ENCODE measurements at regions not wholly inside any gene's neighbourhood (a gene's known extent, or its start where the extent isn't known, plus 50 kb on each side); places are given as distances from the start of the nearest gene placed in this dataset.

- Histone ChIP-seq H4K20me1 (ENCODE audit: insufficient read depth, low read length) (no peaks in the 10 kb centered on the region), H2AFZ (ENCODE audit: low read length) (no peak overlapping the region), H3K4me3 (ENCODE audit: low read depth, low read length, poor library complexity, severe bottlenecking) (no peak overlapping the region), H3K9me3 (ENCODE audit: low read length) (no peaks in the 10 kb centered on the region), H3K36me3 (ENCODE audit: insufficient read depth, low read length) (no peaks in the 10 kb centered on the region), H3K9me2 (ENCODE audit: insufficient read depth, low read length) (no peaks in the 10 kb centered on the region), H3K4me2 (ENCODE audit: low read length) (no peak overlapping the region), H3K27ac (ENCODE audit: low read depth, low read length, poor library complexity, severe bottlenecking) (no peak overlapping the region), H3K4me1 (ENCODE audit: insufficient read depth, low read length, poor library complexity, severe bottlenecking) (no peaks in the 10 kb centered on the region), H3K79me2 (ENCODE audit: insufficient read depth, low read depth, low read length) (no peaks in the 10 kb centered on the region)
- no peak for TF ChIP-seq EZH2phosphoT487 (IDR thresholded peaks at IDR 0.05; ENCODE audit: borderline replicate concordance, low read depth, low read length)
- no peak for TF ChIP-seq CTCF (conservative IDR thresholded peaks at IDR 0.05; ENCODE audit: low read length)
- intact Hi-C loops (cut with micrococcal nuclease; ENCODE audit: unreplicated experiment) = no loop called here
- no TSS peak for BruUV-seq (replicated peaks)
- DNase-seq (ENCODE audit: low spot score) = no peak
- ChIA-PET POLR2A (interaction anchor here (0.7 to 1.4 kb wide), 2 partner anchors 11 to 15 kb away, joined by 3 read pairs; no protein-coding TSS in a partner anchor), CTCF (ENCODE audit: unreplicated experiment) (no interaction called here)
These were observed 142.9 kb downstream of the COX7C start for GRCh38 chr5:86760661-86761060.

GRCh38 chr5:86763929-86764328 is 146.2 kb downstream of the COX7C start:
- no peaks in the 10 kb centered on the region for H3K36me3 ChIP-seq (ENCODE audit: insufficient read depth, low read length)
- no peak overlapping the region for H3K27ac ChIP-seq (ENCODE audit: low read depth, low read length, poor library complexity, severe bottlenecking)
- no peak overlapping the region for H3K4me3 ChIP-seq (ENCODE audit: low read depth, low read length, poor library complexity, severe bottlenecking)
- H2AFZ ChIP-seq (ENCODE audit: low read length) = no peak overlapping the region
- BruUV-seq (replicated peaks) = no TSS peak
- no peaks in the 10 kb centered on the region for H3K9me3 ChIP-seq (ENCODE audit: low read length)
- no peaks in the 10 kb centered on the region for H4K20me1 ChIP-seq (ENCODE audit: insufficient read depth, low read length)
- no peaks in the 10 kb centered on the region for H3K4me1 ChIP-seq (ENCODE audit: insufficient read depth, low read length, poor library complexity, severe bottlenecking)
- no peaks in the 10 kb centered on the region for H3K79me2 ChIP-seq (ENCODE audit: insufficient read depth, low read depth, low read length)
- intact Hi-C loops (cut with micrococcal nuclease; ENCODE audit: unreplicated experiment) = no loop called here
- no peak for DNase-seq (ENCODE audit: low spot score)
- ChIA-PET CTCF (ENCODE audit: unreplicated experiment) (no interaction called here), POLR2A (no interaction called here)
- no peaks in the 10 kb centered on the region; the same call in 1 of the 2 replicates for H3K9me2 ChIP-seq (ENCODE audit: insufficient read depth, low read length)
- TF ChIP-seq CTCF (conservative IDR thresholded peaks at IDR 0.05; ENCODE audit: low read length) (no peak), EZH2phosphoT487 (IDR thresholded peaks at IDR 0.05; ENCODE audit: borderline replicate concordance, low read depth, low read length) (no peak)
- no peak overlapping the region for H3K4me2 ChIP-seq (ENCODE audit: low read length)

GRCh38 chr5:86765778-86766502 is 148.2 kb downstream of the COX7C start:
- no peaks in the 10 kb centered on the region for H3K79me2 ChIP-seq (ENCODE audit: insufficient read depth, low read depth, low read length)
- H4K20me1 ChIP-seq (ENCODE audit: insufficient read depth, low read length) = no peaks in the 10 kb centered on the region
- no TSS peak for BruUV-seq (replicated peaks)
- H2AFZ ChIP-seq (ENCODE audit: low read length) = no peak overlapping the region
- DNase-seq (ENCODE audit: low spot score) = no peak
- H3K27ac ChIP-seq (ENCODE audit: low read depth, low read length, poor library complexity, severe bottlenecking) = no peak overlapping the region
- no peaks in the 10 kb centered on the region for H3K36me3 ChIP-seq (ENCODE audit: insufficient read depth, low read length)
- TF ChIP-seq EZH2phosphoT487 (IDR thresholded peaks at IDR 0.05; ENCODE audit: borderline replicate concordance, low read depth, low read length) (no peak), CTCF (conservative IDR thresholded peaks at IDR 0.05; ENCODE audit: low read length) (no peak)
- no peaks in the 10 kb centered on the region; the same call in 1 of the 2 replicates for H3K9me2 ChIP-seq (ENCODE audit: insufficient read depth, low read length)
- no peak overlapping the region for H3K4me2 ChIP-seq (ENCODE audit: low read length)
- no peak overlapping the region for H3K4me3 ChIP-seq (ENCODE audit: low read depth, low read length, poor library complexity, severe bottlenecking)
- intact Hi-C loops (cut with micrococcal nuclease; ENCODE audit: unreplicated experiment) = no loop called here
- ChIA-PET POLR2A (interaction anchor here (0.8 kb wide), 1 partner anchor 75 kb away, joined by 3 read pairs; no protein-coding TSS in a partner anchor), CTCF (ENCODE audit: unreplicated experiment) (no interaction called here)
- H3K9me3 ChIP-seq (ENCODE audit: low read length) = no peaks in the 10 kb centered on the region
- no peaks in the 10 kb centered on the region for H3K4me1 ChIP-seq (ENCODE audit: insufficient read depth, low read length, poor library complexity, severe bottlenecking)

Data from OCI-LY7 (cell line).